LNCaP clone FGC (cell line): ENCODE measurements at regions not wholly inside any gene's neighbourhood (a gene's known extent, or its start where the extent isn't known, plus 50 kb on each side); places are given as distances from the start of the nearest gene placed in this dataset.

Experiments
- DNase-seq: peaks from one replicate; pipeline ENCODE4 v3.0.0-alpha.2; 2011; ENCODE audit warnings: low read depth
- H3K4me3 ChIP-seq: 2 replicates; pipeline ENCODE4 v1.5.1; 2011; ENCODE audit warnings: mild to moderate bottlenecking, low read depth, low read length, control low read depth
- TF ChIP-seq, protein P1 (sequence below): IDR thresholded peaks from 2 replicates; pipeline ENCODE4 v1.5.1; 2012; ENCODE audit warnings: mild to moderate bottlenecking; ENCODE audit not compliant: control insufficient read depth, insufficient read depth; ENCODE audit errors: extremely low read depth

DNA sequence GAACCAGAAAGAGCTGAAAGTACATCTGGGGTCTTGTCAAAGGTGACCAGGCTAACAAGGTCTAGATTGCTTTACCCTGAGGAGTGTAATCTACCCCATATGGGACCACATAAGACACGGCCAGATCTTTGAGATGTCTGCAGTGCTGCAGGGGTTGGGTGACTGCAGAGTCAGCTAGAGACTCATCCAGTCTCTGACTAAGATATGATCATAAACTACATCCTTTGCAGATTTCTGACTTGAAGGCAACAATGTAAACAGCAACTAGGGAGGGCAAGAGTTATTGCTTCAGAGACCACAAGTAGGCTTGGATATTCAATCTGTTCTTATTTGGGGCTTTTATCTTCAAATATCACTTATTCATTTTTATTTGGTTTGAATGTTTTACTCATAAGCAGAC, 1080.5 kb upstream of the FOXG1 start:
- TF ChIP-seq, protein P1, sequence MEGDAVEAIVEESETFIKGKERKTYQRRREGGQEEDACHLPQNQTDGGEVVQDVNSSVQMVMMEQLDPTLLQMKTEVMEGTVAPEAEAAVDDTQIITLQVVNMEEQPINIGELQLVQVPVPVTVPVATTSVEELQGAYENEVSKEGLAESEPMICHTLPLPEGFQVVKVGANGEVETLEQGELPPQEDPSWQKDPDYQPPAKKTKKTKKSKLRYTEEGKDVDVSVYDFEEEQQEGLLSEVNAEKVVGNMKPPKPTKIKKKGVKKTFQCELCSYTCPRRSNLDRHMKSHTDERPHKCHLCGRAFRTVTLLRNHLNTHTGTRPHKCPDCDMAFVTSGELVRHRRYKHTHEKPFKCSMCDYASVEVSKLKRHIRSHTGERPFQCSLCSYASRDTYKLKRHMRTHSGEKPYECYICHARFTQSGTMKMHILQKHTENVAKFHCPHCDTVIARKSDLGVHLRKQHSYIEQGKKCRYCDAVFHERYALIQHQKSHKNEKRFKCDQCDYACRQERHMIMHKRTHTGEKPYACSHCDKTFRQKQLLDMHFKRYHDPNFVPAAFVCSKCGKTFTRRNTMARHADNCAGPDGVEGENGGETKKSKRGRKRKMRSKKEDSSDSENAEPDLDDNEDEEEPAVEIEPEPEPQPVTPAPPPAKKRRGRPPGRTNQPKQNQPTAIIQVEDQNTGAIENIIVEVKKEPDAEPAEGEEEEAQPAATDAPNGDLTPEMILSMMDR, result no peak
- DNase-seq, result no peak
- H3K4me3 ChIP-seq, result no peak overlapping the region

DNA sequence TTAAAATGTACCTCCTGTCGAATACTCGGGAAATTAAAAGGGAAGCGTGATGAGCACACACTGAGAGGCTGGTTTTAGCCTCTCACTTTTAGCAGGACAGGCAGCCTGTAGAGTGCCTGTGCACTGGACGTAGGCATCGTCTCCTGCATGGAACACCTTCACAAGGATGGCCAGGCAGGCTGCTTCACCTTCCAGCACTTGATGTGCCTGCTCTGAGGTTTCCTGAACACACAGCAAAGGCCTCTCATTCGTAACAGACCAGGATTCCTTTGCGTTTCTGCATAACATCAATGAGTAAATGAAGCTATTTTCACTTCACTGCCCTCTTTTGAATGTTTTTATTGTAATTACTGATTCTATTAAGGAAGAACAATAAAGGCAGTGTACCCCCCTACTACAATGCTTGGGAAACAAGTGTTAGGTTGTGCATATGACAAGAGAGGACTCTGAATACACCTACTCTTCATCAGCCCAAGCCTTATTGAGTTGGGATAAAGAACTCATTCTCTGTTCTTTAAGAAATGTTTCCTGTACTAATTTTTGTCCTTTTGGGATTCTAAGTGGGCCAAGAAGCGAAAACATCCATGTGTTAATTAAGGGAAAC, 1077.6 kb upstream of the FOXG1 start:
- DNase-seq, result no peak
- TF ChIP-seq, protein P1, result no peak
- H3K4me3 ChIP-seq, result no peak overlapping the region

DNA sequence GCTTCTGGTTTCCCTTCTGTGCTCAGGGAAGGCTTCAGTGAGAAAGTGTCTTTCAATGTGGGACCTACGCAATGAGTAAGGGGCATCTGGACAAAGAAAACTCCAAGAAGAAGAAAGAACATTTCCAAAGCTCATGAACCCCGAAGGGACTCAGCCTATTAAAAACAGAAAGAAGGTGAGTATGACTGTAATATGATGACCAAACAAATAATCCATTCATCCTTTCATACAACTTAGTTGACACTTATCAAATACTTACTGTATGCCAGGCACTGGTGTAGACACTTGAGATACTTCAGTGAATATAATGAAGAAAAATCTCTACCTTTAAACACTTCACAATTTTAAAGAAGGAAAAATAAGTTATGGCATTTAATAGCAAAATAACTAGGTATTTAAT, 1054.2 kb upstream of the FOXG1 start:
- TF ChIP-seq, protein P1, result no peak
- DNase-seq, result no peak
- H3K4me3 ChIP-seq, result no peak overlapping the region

DNA sequence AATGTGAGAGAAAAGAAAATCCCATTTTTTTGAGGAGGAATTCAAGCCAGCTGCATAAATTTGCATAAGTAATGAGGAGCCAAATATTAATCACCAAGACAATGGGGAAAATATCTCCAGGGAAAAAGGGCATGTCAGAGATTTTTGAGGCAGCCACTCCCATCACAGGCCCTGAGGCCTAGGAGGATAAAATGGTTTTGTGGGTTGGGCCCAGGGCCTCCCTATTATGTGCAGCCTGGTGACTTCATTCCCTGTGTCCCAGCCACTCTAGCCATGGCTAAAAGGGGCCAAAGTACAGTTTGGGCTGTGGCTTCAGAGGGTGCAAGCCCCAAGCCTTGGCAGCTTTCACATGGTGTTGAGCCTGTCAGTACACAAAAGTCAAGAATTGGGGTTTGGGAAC, 1051.0 kb upstream of the FOXG1 start:
- no peak overlapping the region for H3K4me3 ChIP-seq
- TF ChIP-seq, protein P1, result no peak
- no peak for DNase-seq

DNA sequence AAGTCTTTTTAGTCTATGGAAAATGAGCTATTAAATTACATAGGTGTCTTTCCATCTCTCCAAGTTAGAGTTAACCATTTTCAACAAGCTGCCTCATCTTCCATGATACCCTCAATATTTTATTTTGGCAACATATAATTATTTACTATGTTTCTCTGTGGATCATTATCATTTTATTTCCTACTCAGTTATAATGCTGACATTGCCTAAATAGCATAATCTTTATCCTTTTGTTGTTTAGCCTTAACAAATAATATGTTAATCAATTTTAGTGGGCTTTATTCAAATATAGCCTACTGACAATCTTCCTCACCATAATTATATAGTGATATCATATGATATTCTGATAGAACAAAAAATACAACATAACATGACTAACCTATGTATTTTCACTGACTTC, 1044.8 kb upstream of the FOXG1 start:
- TF ChIP-seq, protein P1, result no peak
- DNase-seq, result no peak

DNA sequence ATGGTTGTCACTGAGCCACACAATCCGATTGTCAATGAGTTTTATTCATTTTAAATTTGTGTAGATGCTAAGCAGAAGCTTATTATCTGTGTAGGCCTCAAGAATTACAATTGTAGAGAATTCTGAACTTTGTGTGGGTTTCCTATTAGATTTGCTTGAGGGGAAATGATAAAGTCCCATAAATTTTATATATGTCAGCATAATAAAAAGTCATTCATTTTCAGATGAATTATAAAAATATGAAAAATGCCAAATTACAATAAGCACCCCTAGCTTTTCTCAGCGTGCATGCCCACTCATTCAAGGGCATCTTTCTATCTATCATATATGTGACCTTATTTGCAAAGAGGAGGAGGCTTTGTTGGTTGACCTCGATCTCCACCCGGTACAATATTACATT, 1041.1 kb upstream of the FOXG1 start:
- no peak for DNase-seq
- no peak overlapping the region for H3K4me3 ChIP-seq
- TF ChIP-seq, protein P1, result no peak

More for the DNA sequence above, 1044.8 kb upstream of the FOXG1 start:
- no peak overlapping the region for H3K4me3 ChIP-seq

DNA sequence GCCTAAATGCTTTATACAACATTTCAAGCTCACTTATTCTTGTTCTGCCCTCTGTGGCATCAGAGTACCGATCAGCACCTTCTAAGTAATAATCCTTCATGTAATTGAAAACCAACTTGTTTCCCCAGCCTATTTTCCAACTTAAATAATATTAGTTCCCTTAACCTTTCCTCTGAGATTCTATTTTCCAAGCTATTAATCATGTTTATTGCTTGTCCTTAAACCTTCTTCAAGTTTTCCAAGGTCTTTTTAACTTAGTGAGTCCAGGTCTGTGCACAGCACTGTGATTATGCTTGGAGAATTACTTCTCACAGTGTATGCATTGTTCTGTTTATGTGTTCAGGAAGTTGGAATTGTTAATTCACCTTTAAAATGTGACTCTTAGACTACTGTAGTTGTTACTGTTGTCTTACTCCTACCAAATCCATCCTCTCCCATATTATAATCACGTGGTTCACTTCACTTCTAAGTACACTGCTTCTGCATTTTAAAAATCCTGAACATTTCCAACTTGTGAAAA, 1039.3 kb upstream of the FOXG1 start:
- no peak overlapping the region for H3K4me3 ChIP-seq
- TF ChIP-seq, protein P1, result no peak
- DNase-seq, result no peak
